ENCODE measurements at regions not wholly inside any gene's neighbourhood (a gene's known extent, or its start where the extent isn't known, plus 50 kb on each side); places are given as distances from the start of the nearest gene placed in this dataset.

GRCh38 chr10:94043431-94043990 lies 49.8 kb downstream of the PLCE1 start:
- H3K36me3 ChIP-seq (ENCODE audit: control insufficient read depth, insufficient read depth, low read length), result no peaks in the 10 kb centered on the region
- no peaks in the 10 kb centered on the region for H3K27me3 ChIP-seq (ENCODE audit: control insufficient read depth, insufficient read depth, low read length)
- H3K4me1 ChIP-seq (ENCODE audit: control insufficient read depth, insufficient read depth, low read length), result peaks cover 4% of the 10 kb centered on the region
- no peak overlapping the region for H3K27ac ChIP-seq (ENCODE audit: low read depth, low read length)
- H3K4me3 ChIP-seq (ENCODE audit: low read depth, low read length), result no peak overlapping the region
- DNase-seq (ENCODE audit: low read depth in 4 of 6, low spot score in 6 of 6), result no peak
- H3K9me3 ChIP-seq (ENCODE audit: control insufficient read depth, insufficient read depth, low read length), result no peaks in the 10 kb centered on the region

DNA sequence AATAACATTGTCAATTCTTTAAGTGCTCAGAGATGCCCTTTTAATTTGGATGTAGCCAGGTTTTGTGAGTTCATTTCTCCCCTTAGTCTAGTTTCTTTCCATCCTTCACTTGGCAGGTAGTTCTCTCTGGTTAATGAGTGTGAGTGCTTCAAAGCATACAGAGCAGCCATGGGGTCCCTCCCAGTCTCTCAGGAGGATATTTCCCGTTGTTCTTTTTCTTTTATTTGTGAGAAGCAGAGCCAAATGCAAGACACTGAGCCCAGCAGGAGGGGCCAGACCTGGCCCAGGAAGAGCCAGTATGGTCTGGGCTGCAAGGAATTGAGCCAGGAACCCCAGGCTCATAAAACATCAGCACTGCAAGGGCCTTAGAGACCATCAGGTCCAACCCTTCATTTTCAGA lies 52.4 kb downstream of the PLCE1 start:
- Histone ChIP-seq H3K9me3 (ENCODE audit: control insufficient read depth, insufficient read depth, low read length) (no peaks in the 10 kb centered on the region), H3K27ac (ENCODE audit: low read depth, low read length) (no peak overlapping the region), H3K4me1 (ENCODE audit: control insufficient read depth, insufficient read depth, low read length) (peaks cover 4% of the 10 kb centered on the region), H3K4me3 (ENCODE audit: low read depth, low read length) (no peak overlapping the region), H3K36me3 (ENCODE audit: control insufficient read depth, insufficient read depth, low read length) (no peaks in the 10 kb centered on the region), H3K27me3 (ENCODE audit: control insufficient read depth, insufficient read depth, low read length) (no peaks in the 10 kb centered on the region)
- peak in 2 of 6 donors; percentile 40 to 61 for DNase-seq (ENCODE audit: low read depth in 4 of 6, low spot score in 6 of 6)
- whole genome bisulfite sequencing (ENCODE audit: insufficient coverage), result 0% methylated on average over 1 of the region's 1 CpG

- H3K27me3 ChIP-seq (ENCODE audit: control insufficient read depth, insufficient read depth, low read length), result no peaks in the 10 kb centered on the region
- no peak overlapping the region for H3K4me3 ChIP-seq (ENCODE audit: low read depth, low read length)
- peak in 1 of 6 donors; percentile 81 for DNase-seq (ENCODE audit: low read depth in 4 of 6, low spot score in 6 of 6)
- H3K27ac ChIP-seq (ENCODE audit: low read depth, low read length), result no peak overlapping the region
- H3K9me3 ChIP-seq (ENCODE audit: control insufficient read depth, insufficient read depth, low read length), result no peaks in the 10 kb centered on the region
- H3K36me3 ChIP-seq (ENCODE audit: control insufficient read depth, insufficient read depth, low read length), result no peaks in the 10 kb centered on the region
- peaks cover 4% of the 10 kb centered on the region for H3K4me1 ChIP-seq (ENCODE audit: control insufficient read depth, insufficient read depth, low read length)
- WGBS (ENCODE audit: insufficient coverage), result no CpG with 5 or more reads among the region's 3 CpGs
These were observed 53.6 kb downstream of the PLCE1 start for GRCh38 chr10:94047293-94047692.

DNA sequence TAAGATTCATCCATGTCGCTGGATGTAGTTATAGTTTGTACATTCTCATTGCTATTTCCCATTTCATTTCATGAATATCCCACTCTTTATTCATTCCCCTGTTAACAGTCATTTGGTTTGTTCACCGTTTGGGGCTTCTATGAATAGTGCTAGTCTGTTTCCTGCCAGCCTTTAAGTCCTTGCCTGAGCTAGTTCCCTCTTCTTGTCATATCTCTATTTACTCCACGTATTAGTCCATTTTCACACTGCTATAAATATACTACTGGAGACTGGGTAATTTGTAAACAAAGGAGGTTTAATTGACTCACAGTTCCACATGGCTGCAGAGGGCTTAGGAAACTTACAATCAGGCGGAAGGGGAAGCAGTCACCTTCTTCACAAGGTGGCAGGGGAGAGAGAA lies 56.2 kb downstream of the PLCE1 start:
- Histone ChIP-seq H3K4me3 (ENCODE audit: low read depth, low read length) (no peak overlapping the region), H3K36me3 (ENCODE audit: control insufficient read depth, insufficient read depth, low read length) (no peaks in the 10 kb centered on the region), H3K27ac (ENCODE audit: low read depth, low read length) (no peak overlapping the region), H3K4me1 (ENCODE audit: control insufficient read depth, insufficient read depth, low read length) (peaks cover 9% of the 10 kb centered on the region), H3K27me3 (ENCODE audit: control insufficient read depth, insufficient read depth, low read length) (no peaks in the 10 kb centered on the region), H3K9me3 (ENCODE audit: control insufficient read depth, insufficient read depth, low read length) (no peaks in the 10 kb centered on the region)
- no CpG with 5 or more reads among the region's 4 CpGs for WGBS (ENCODE audit: insufficient coverage)
- DNase-seq (ENCODE audit: low read depth in 4 of 6, low spot score in 6 of 6), result no peak

DNA sequence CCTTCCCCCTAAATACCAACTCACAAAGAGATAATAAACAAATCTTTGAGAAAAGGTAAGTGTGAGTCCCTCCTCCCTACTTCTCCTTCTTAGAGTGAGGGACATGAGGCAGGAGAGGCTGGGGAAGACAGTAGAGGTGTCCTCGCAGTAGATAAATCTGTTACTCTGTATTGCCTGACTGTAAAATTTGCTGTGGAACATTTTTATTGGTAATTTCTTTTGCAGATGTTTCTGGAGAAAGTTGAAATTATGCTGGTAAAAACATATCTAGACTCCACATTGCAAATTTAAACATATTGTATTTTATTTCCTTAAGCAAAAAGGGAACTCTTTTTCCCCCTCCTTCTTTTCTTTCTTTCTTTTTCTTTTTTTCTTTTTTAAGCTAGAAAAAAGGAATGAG lies 58.5 kb downstream of the PLCE1 start:
- Histone ChIP-seq H3K27me3 (ENCODE audit: control insufficient read depth, insufficient read depth, low read length) (no peaks in the 10 kb centered on the region), H3K9me3 (ENCODE audit: control insufficient read depth, insufficient read depth, low read length) (no peaks in the 10 kb centered on the region), H3K27ac (ENCODE audit: low read depth, low read length) (no peak overlapping the region), H3K4me3 (ENCODE audit: low read depth, low read length) (no peak overlapping the region), H3K4me1 (ENCODE audit: control insufficient read depth, insufficient read depth, low read length) (peaks cover 4% of the 10 kb centered on the region), H3K36me3 (ENCODE audit: control insufficient read depth, insufficient read depth, low read length) (no peaks in the 10 kb centered on the region)
- no peak for DNase-seq (ENCODE audit: low read depth in 4 of 6, low spot score in 6 of 6)
- no CpG with 5 or more reads among the region's 1 CpG for WGBS (ENCODE audit: insufficient coverage)

- Histone ChIP-seq H3K27me3 (ENCODE audit: control insufficient read depth, insufficient read depth, low read length) (no peaks in the 10 kb centered on the region), H3K27ac (ENCODE audit: low read depth, low read length) (no peak overlapping the region), H3K4me3 (ENCODE audit: low read depth, low read length) (no peak overlapping the region), H3K9me3 (ENCODE audit: control insufficient read depth, insufficient read depth, low read length) (no peaks in the 10 kb centered on the region), H3K4me1 (ENCODE audit: control insufficient read depth, insufficient read depth, low read length) (peaks cover 4% of the 10 kb centered on the region), H3K36me3 (ENCODE audit: control insufficient read depth, insufficient read depth, low read length) (no peaks in the 10 kb centered on the region)
- DNase-seq (ENCODE audit: low read depth in 4 of 6, low spot score in 6 of 6), result peak in 1 of 6 donors; percentile 70
- WGBS (ENCODE audit: insufficient coverage), result 66% methylated on average over 4 of the region's 11 CpGs
These were observed 59.4 kb downstream of the PLCE1 start for GRCh38 chr10:94052866-94053791.

GRCh38 chr10:94059178-94059883 lies 65.6 kb downstream of the PLCE1 start:
- 82% methylated on average over 1 of the region's 3 CpGs for WGBS (ENCODE audit: insufficient coverage)
- no peak for DNase-seq (ENCODE audit: low read depth in 4 of 6, low spot score in 6 of 6)
- Histone ChIP-seq H3K4me1 (ENCODE audit: control insufficient read depth, insufficient read depth, low read length) (no peaks in the 10 kb centered on the region), H3K9me3 (ENCODE audit: control insufficient read depth, insufficient read depth, low read length) (no peaks in the 10 kb centered on the region), H3K27me3 (ENCODE audit: control insufficient read depth, insufficient read depth, low read length) (no peaks in the 10 kb centered on the region), H3K36me3 (ENCODE audit: control insufficient read depth, insufficient read depth, low read length) (no peaks in the 10 kb centered on the region), H3K27ac (ENCODE audit: low read depth, low read length) (no peak overlapping the region), H3K4me3 (ENCODE audit: low read depth, low read length) (no peak overlapping the region)

GRCh38 chr10:94061026-94061425 lies 67.3 kb downstream of the PLCE1 start:
- no CpG with 5 or more reads among the region's 2 CpGs for WGBS (ENCODE audit: insufficient coverage)
- H3K36me3 ChIP-seq (ENCODE audit: control insufficient read depth, insufficient read depth, low read length), result no peaks in the 10 kb centered on the region
- H3K4me3 ChIP-seq (ENCODE audit: low read depth, low read length), result no peak overlapping the region
- no peak for DNase-seq (ENCODE audit: low read depth in 4 of 6, low spot score in 6 of 6)
- H3K4me1 ChIP-seq (ENCODE audit: control insufficient read depth, insufficient read depth, low read length), result no peaks in the 10 kb centered on the region
- no peaks in the 10 kb centered on the region for H3K27me3 ChIP-seq (ENCODE audit: control insufficient read depth, insufficient read depth, low read length)
- H3K27ac ChIP-seq (ENCODE audit: low read depth, low read length), result no peak overlapping the region
- no peaks in the 10 kb centered on the region for H3K9me3 ChIP-seq (ENCODE audit: control insufficient read depth, insufficient read depth, low read length)

- Histone ChIP-seq H3K9me3 (ENCODE audit: control insufficient read depth, insufficient read depth, low read length) (no peaks in the 10 kb centered on the region), H3K27ac (ENCODE audit: low read depth, low read length) (no peak overlapping the region), H3K4me1 (ENCODE audit: control insufficient read depth, insufficient read depth, low read length) (no peaks in the 10 kb centered on the region), H3K27me3 (ENCODE audit: control insufficient read depth, insufficient read depth, low read length) (no peaks in the 10 kb centered on the region), H3K4me3 (ENCODE audit: low read depth, low read length) (no peak overlapping the region), H3K36me3 (ENCODE audit: control insufficient read depth, insufficient read depth, low read length) (no peaks in the 10 kb centered on the region)
- 85% methylated on average over 2 of the region's 2 CpGs for WGBS (ENCODE audit: insufficient coverage)
- no peak for DNase-seq (ENCODE audit: low read depth in 4 of 6, low spot score in 6 of 6)
These were observed 68.9 kb downstream of the PLCE1 start for GRCh38 chr10:94062611-94063010.

All from spinal cord (tissue), 9 donors.